Body of pancreas (tissue), 4 donors: ENCODE measurements at regions not wholly inside any gene's neighbourhood (a gene's known extent, or its start where the extent isn't known, plus 50 kb on each side); places are given as distances from the start of the nearest gene placed in this dataset.

Experiments
- ATAC-seq: fragments of 150-250 bp; one replicate; pipeline ENCODE4 v1.9.1; 2016
- DNase-seq, 4 donors: peaks; one replicate each; pipeline ENCODE4 v3.0.0-alpha.2; 2019
- H3K27ac ChIP-seq, 4 donors: fragments of 200-600 bp; sonication (generic); 1 replicate in 3 of 4; 2 replicates in 1 of 4; pipeline versions ENCODE4 v1.5.1 to v1.6.1; 2016 to 2019; ENCODE audit warnings: mild to moderate bottlenecking in 1 of 4, mixed read lengths in 1 of 4, moderate library complexity in 1 of 4
- H3K27me3 ChIP-seq, 2 donors: fragments of 200-600 bp; sonication (generic); one replicate each; pipeline ENCODE4 v1.6.0; 2016; ENCODE audit warnings: mild to moderate bottlenecking in 1 of 2
- H3K36me3 ChIP-seq, 2 donors: fragments of 200-600 bp; sonication (generic); replicated peaks in 1 of 2; 2 replicates each; pipeline ENCODE4 v1.5.1; 2016; ENCODE audit warnings: low read depth in 2 of 2; ENCODE audit not compliant: insufficient read depth in 1 of 2
- H3K4me1 ChIP-seq: fragments of 200-600 bp; sonication (generic); one replicate; pipeline ENCODE4 v1.6.0; 2016
- H3K4me3 ChIP-seq, 2 donors: fragments of 200-600 bp; sonication (generic); 1 replicate in 1 of 2; 2 replicates in 1 of 2; pipeline ENCODE4 v1.5.1; 2016 to 2019
- H3K9me3 ChIP-seq, 3 donors: fragments of 200-600 bp; sonication (generic); 1 replicate in 2 of 3; 2 replicates in 1 of 3; pipeline ENCODE4 v1.5.1; 2016
- CTCF ChIP-seq, 7 experiments: fragments of 450-650 bp in 4 of 7; fragments of 200-600 bp in 3 of 7; sonication (generic) in 3 of 7; IDR thresholded peaks; one replicate each; pipeline ENCODE4 v1.5.1; 2016 to 2019; ENCODE audit warnings: antibody characterized with exemption in 7 of 7
- POLR2A ChIP-seq, 3 donors: fragments of 450-650 bp; IDR thresholded peaks; one replicate each; pipeline ENCODE4 v1.6.1; 2016; ENCODE audit warnings: antibody characterized with exemption in 3 of 3, mild to moderate bottlenecking in 2 of 3
- WGBS, 2 donors: methylation state at CpG; one replicate each; pipeline ENCODE4 v1.1.5; 2017; 5-methylcytosine and 5-hydroxymethylcytosine counted together
- intact Hi-C: fragments of 100-400 bp; cut with DNase I; formaldehyde crosslinking; loops from one replicate; pipeline ENCODE4 v1.15.1; 2023

GRCh38 chr3:69605867-69606266, 133.4 kb upstream of the MITF start:
- H3K36me3 ChIP-seq, result no peaks in the 10 kb centered on the region
- WGBS, 2 donors, result 74 to 80% methylated on average over 4 of the region's 4 CpGs
- H3K9me3 ChIP-seq, result no peaks in the 10 kb centered on the region

GRCh38 chr3:69604735-69605450, 134.4 kb upstream of the MITF start:
- Histone ChIP-seq H3K9me3 (no peaks in the 10 kb centered on the region), H3K4me3 (no peak overlapping the region), H3K36me3 (no peaks in the 10 kb centered on the region), H3K27ac (no peak overlapping the region), H3K4me1 (no peaks in the 10 kb centered on the region), H3K27me3 (no peaks in the 10 kb centered on the region)
- ATAC-seq, result no peak
- WGBS, 2 donors, result 76 to 81% methylated on average over 8 of the region's 8 CpGs
- DNase-seq, result no peak
- TF ChIP-seq POLR2A (IDR thresholded peaks at IDR 0.05) (no peak), CTCF (IDR thresholded peaks at IDR 0.05) (no peak)
- intact Hi-C loops, result no loop called here

More at GRCh38 chr3:69605867-69606266, 133.4 kb upstream of the MITF start:
- DNase-seq (no peak), ATAC-seq (no peak)
- TF ChIP-seq CTCF (IDR thresholded peaks at IDR 0.05) (no peak), POLR2A (IDR thresholded peaks at IDR 0.05) (no peak)
- intact Hi-C loops, result no loop called here
- no peak overlapping the region for H3K4me3 ChIP-seq
- no peaks in the 10 kb centered on the region for H3K4me1 ChIP-seq
- H3K27ac ChIP-seq, result no peak overlapping the region
- no peaks in the 10 kb centered on the region for H3K27me3 ChIP-seq

- intact Hi-C loops, result no loop called here
- 81 to 89% methylated on average over 4 of the region's 4 CpGs for WGBS, 2 donors
- Histone ChIP-seq H3K9me3 (no peaks in the 10 kb centered on the region), H3K36me3 (no peaks in the 10 kb centered on the region), H3K27me3 (no peaks in the 10 kb centered on the region), H3K27ac (no peak overlapping the region), H3K4me3 (no peak overlapping the region), H3K4me1 (no peaks in the 10 kb centered on the region)
- DNase-seq (no peak), ATAC-seq (no peak)
- no peak for TF ChIP-seq POLR2A (IDR thresholded peaks at IDR 0.05)
- no peak for TF ChIP-seq CTCF (IDR thresholded peaks at IDR 0.05)
These were observed 137.2 kb upstream of the MITF start for GRCh38 chr3:69602112-69602511.

DNA sequence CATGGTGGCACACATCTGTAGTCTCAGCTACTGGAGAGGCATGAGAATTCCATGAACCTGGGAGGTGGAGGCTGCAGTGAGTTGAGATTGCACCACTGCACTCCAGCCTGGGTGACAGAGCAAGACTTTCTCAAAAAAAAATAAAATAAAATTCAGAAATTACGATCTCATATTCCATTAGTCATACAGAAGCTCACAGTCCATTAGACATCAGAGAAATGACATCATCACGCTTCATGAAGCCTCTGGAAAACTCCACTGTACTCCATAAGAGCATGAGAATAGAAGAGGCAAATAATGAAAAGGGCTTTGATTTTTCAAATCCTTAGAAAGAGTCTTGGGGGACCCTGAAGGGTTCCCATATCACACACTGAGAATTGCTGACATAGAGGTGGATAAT, 145.0 kb upstream of the MITF start:
- ATAC-seq (no peak), DNase-seq (no peak)
- Histone ChIP-seq H3K9me3 (no peaks in the 10 kb centered on the region), H3K4me1 (no peaks in the 10 kb centered on the region), H3K4me3 (no peak overlapping the region), H3K27ac (no peak overlapping the region), H3K36me3 (no peaks in the 10 kb centered on the region), H3K27me3 (no peaks in the 10 kb centered on the region)
- WGBS, 2 donors, result 77 to 79% methylated on average over 2 of the region's 2 CpGs
- intact Hi-C loops, result no loop called here
- TF ChIP-seq POLR2A (IDR thresholded peaks at IDR 0.05) (no peak), CTCF (IDR thresholded peaks at IDR 0.05) (no peak)

DNA sequence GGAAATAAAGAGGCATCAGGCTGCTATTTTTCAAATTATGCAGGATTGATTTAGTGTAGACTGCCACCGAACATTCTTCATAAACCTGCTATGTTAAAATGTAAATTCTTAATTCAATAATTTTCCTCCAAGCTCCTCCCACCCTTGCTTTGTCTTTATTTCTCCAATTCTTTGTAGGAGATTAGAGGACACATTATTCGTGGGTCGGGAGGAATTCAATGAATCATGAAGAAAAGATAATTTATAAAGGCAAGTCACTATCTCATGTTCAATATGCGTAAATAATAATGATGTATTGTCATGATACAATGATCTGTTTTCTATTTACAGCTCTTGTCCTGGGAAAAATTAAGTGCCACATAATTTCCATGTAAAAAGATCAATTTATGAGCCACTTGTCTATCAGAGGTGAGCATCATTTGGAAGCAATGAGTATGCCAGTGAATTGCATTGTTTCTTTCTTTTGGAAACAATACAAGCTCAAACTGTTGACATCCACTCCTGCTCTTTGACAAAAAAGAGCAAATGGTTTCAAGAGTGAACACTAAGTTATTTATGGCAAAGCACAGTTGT, 148.0 kb upstream of the MITF start:
- Histone ChIP-seq H3K36me3 (no peaks in the 10 kb centered on the region), H3K4me3 (no peak overlapping the region), H3K9me3 (peaks cover 0 to 9% (median 0%) of the 10 kb centered on the region in 3 donors), H3K4me1 (no peaks in the 10 kb centered on the region), H3K27me3 (no peaks in the 10 kb centered on the region), H3K27ac (no peak overlapping the region)
- ATAC-seq (no peak), DNase-seq (no peak)
- intact Hi-C loops, result no loop called here
- 43 to 48% methylated on average over 4 of the region's 4 CpGs for WGBS, 2 donors
- TF ChIP-seq POLR2A (IDR thresholded peaks at IDR 0.05), result no peak
- no peak for TF ChIP-seq CTCF (IDR thresholded peaks at IDR 0.05)
